ENCODE measurements at regions not wholly inside any gene's neighbourhood (a gene's known extent, or its start where the extent isn't known, plus 50 kb on each side); places are given as distances from the start of the nearest gene placed in this dataset.

GRCh38 chr14:37874429-37875109 lies 279.1 kb downstream of the TTC6 start:
- Mint-ChIP-seq H3K4me1 (peaks cover 16% of the 10 kb centered on the region), H3K27ac (no peak overlapping the region), H3K4me3 (no peak overlapping the region), H3K36me3 (no peaks in the 10 kb centered on the region), H3K9me3 (no peaks in the 10 kb centered on the region), H3K27me3 (ENCODE audit: low read depth) (peaks cover 18% of the 10 kb centered on the region)
- DNase-seq (ENCODE audit: low spot score) (peak; percentile 94), ATAC-seq (peak; percentile 97)
- ChIA-PET CTCF (interaction anchor here (0.5 to 2.7 kb wide), 21 partner anchors 8 to 987 kb away, joined by 3 to 61 read pairs (median 4); partner anchors contain the start of genes FOXA1 and TTC6), POLR2A (no interaction called here)
- no peak for TF ChIP-seq PRDM15 (CRISPR knock-in tag; IDR thresholded peaks at IDR 0.05)
- no peak for TF ChIP-seq NR3C1 (CRISPR knock-in tag; conservative IDR thresholded peaks at IDR 0.05; ENCODE audit: low read depth)
- peak; percentile 69; the same call in 1 of the 2 replicates for TF ChIP-seq GABPB1 (CRISPR knock-in tag; IDR thresholded peaks at IDR 0.05)
- TF ChIP-seq ELF4 (CRISPR knock-in tag; IDR thresholded peaks at IDR 0.05; ENCODE audit: low read depth), result no peak
- TF ChIP-seq E2F5 (CRISPR knock-in tag; IDR thresholded peaks at IDR 0.05), result no peak
- no peak for TF ChIP-seq ZNF232 (CRISPR knock-in tag; IDR thresholded peaks at IDR 0.05)
- peak; percentile 92 for TF ChIP-seq CTCF (IDR thresholded peaks at IDR 0.05)
- TF ChIP-seq ZNF138 (CRISPR knock-in tag; conservative IDR thresholded peaks at IDR 0.05), result no peak
- TF ChIP-seq E2F4 (CRISPR knock-in tag; IDR thresholded peaks at IDR 0.05; ENCODE audit: borderline replicate concordance, low read depth), result no peak
- TF ChIP-seq ATF3 (CRISPR knock-in tag; conservative IDR thresholded peaks at IDR 0.05), result no peak
- no peak for TF ChIP-seq NR2C2 (CRISPR knock-in tag; IDR thresholded peaks at IDR 0.05)
- no peak for TF ChIP-seq ATF1 (CRISPR knock-in tag; IDR thresholded peaks at IDR 0.05)

- peaks cover 24% of the 10 kb centered on the region for H3K36me3 Mint-ChIP-seq
- no peak for ATAC-seq
These were observed 292.8 kb downstream of the TTC6 start for GRCh38 chr14:37888234-37888633.

GRCh38 chr14:37889087-37889486 lies 293.7 kb downstream of the TTC6 start:
- CTCF ChIA-PET, result interaction anchor here (0.5 to 1.2 kb wide), 4 partner anchors 180 to 542 kb away, joined by 3 to 11 read pairs (median 3); no protein-coding TSS in a partner anchor
- H3K27ac Mint-ChIP-seq, result no peak overlapping the region
- TF ChIP-seq TP53 (CRISPR knock-in tag; IDR thresholded peaks at IDR 0.05), result no peak
- TF ChIP-seq GABPB1 (CRISPR knock-in tag; IDR thresholded peaks at IDR 0.05), result 0 out of 2 replicates have a peak, but pooled peaks have one; percentile 28
- H3K9me3 Mint-ChIP-seq, result peaks cover 23% of the 10 kb centered on the region
- DNase-seq (ENCODE audit: low spot score) (no peak), ATAC-seq (peak; percentile 56; the same call in 1 of the 2 replicates)
- peaks cover 46% of the 10 kb centered on the region for H3K27me3 Mint-ChIP-seq (ENCODE audit: low read depth)
- POLR2A ChIA-PET, result no interaction called here
- H3K4me1 Mint-ChIP-seq, result peaks cover 14% of the 10 kb centered on the region
- no peak overlapping the region for H3K4me3 Mint-ChIP-seq
- peaks cover 24% of the 10 kb centered on the region for H3K36me3 Mint-ChIP-seq

More at GRCh38 chr14:37888234-37888633, 292.8 kb downstream of the TTC6 start:
- CTCF ChIA-PET, result interaction anchor here (0.5 to 1.2 kb wide), 2 partner anchors 179 to 543 kb away, joined by 3 to 11 read pairs; no protein-coding TSS in a partner anchor
- Mint-ChIP-seq H3K4me1 (peaks cover 5% of the 10 kb centered on the region; the same call in 1 of the 2 replicates), H3K27me3 (ENCODE audit: low read depth) (peaks cover 44% of the 10 kb centered on the region), H3K27ac (no peak overlapping the region), H3K9me3 (peaks cover 27% of the 10 kb centered on the region), H3K4me3 (no peak overlapping the region)
- no peak for DNase-seq (ENCODE audit: low spot score)
- POLR2A ChIA-PET, result interaction anchor here (0.6 kb wide), 1 partner anchor 25 kb away, joined by 6 read pairs; no protein-coding TSS in a partner anchor
- TF ChIP-seq GRHL2 (CRISPR knock-in tag; IDR thresholded peaks at IDR 0.05; ENCODE audit: insufficient replicate concordance, severe bottlenecking), result no peak

Measured in WTC11 (cell line).